Heart left ventricle (tissue), 13 donors: ENCODE measurements at regions not wholly inside any gene's neighbourhood (a gene's known extent, or its start where the extent isn't known, plus 50 kb on each side); places are given as distances from the start of the nearest gene placed in this dataset.

ENCODE experiments used
- CTCF ChIP-seq, 12 donors: fragments of 200-600 bp; sonication (generic) in 4 of 12; IDR thresholded peaks; one replicate each; pipeline versions ENCODE4 v1.5.0 to v1.8.0; 2018 to 2022; ENCODE audit warnings: antibody characterized with exemption in 12 of 12, mild to moderate bottlenecking in 5 of 12
- POLR2A ChIP-seq, 2 donors: fragments of 450-650 bp; IDR thresholded peaks; one replicate each; pipeline ENCODE4 v1.6.1; 2017; ENCODE audit warnings: antibody characterized with exemption in 2 of 2, mild to moderate bottlenecking in 2 of 2, moderate library complexity in 2 of 2
- donor health status: ischemic (EF 13 %, LVEDD 7.1; RV severe dilation, severe dysfunction).
- donor health status: DM: no; HTN: yes; CAD: no.
- donor health status: DM: no; HTN: no; CAD: no.
- donor health status: ischemic (EF 25% LVEDD 6.9; RV normal size, moderate dysfunction).
- donor health status: ischemic (EF 25% LVEDD 5.7; RV mildly dilated, moderate dysfunction).
- donor health status: ischemic (EF 35%, LVEDD 5.7; RV mildly dilated, moderate dysfunction).
- donor health status: nonischemic (EF 11% LVEDD 7.7; RV severe dilation, severe dysfunction).
- donor health status: DM: yes; HTN: yes; CAD: no.
- donor health status: PGD.
- donor health status: ischemic (EF 29% LVEDD 5.4; RV normal size, mild dysfunction).
- donor health status: nonischemic (EF 23%, LVEDD 6.1; RV moderate dilation, normal function).

- TF ChIP-seq CTCF (IDR thresholded peaks at IDR 0.05) (no peak), POLR2A (IDR thresholded peaks at IDR 0.05) (no peak)
Measured at GRCh38 chr10:111511751-111512150, 434.9 kb downstream of the ADRA2A start.
